Chondrocyte (in vitro differentiated cells): ENCODE measurements at regions not wholly inside any gene's neighbourhood (a gene's known extent, or its start where the extent isn't known, plus 50 kb on each side); places are given as distances from the start of the nearest gene placed in this dataset.
"Not testable (repeated sequence)": the region's sequence is repeated elsewhere in the genome, so short reads cannot be mapped to it uniquely, and the experiment has no call there.

Experiments
- DNase-seq: peaks from one replicate; pipeline ENCODE4 v3.0.0; 2021; ENCODE audit warnings: mixed read lengths, low spot score
- H3K27ac Mint-ChIP-seq: one replicate; pipeline ENCODE4 v1.8.0; 2021; ENCODE audit warnings: mild to moderate bottlenecking, moderate library complexity, mixed read lengths; ENCODE audit not compliant: unreplicated experiment
- H3K27me3 Mint-ChIP-seq: 2 replicates; pipeline ENCODE4 v1.8.0; 2021; ENCODE audit warnings: low read depth, mixed read lengths
- H3K36me3 Mint-ChIP-seq: 2 replicates; pipeline ENCODE4 v1.8.0; 2021; ENCODE audit warnings: low read depth, mixed read lengths
- H3K4me1 Mint-ChIP-seq: 2 replicates; pipeline ENCODE4 v1.8.0; 2021; ENCODE audit warnings: low read depth, mild to moderate bottlenecking, mixed read lengths
- H3K4me3 Mint-ChIP-seq: one replicate; pipeline ENCODE4 v1.8.0; 2021; ENCODE audit warnings: mild to moderate bottlenecking, moderate library complexity, mixed read lengths; ENCODE audit not compliant: unreplicated experiment
- H3K9me3 Mint-ChIP-seq: 2 replicates; pipeline ENCODE4 v1.8.0; 2021; ENCODE audit warnings: low read depth, mixed read lengths
- TF ChIP-seq, protein P1 (sequence below): fragments of 200-600 bp; sonication (generic); IDR thresholded peaks from 2 replicates; pipeline ENCODE4 v1.5.0; 2021; ENCODE audit warnings: antibody characterized with exemption, mild to moderate bottlenecking, moderate library complexity

GRCh38 chr3:156040041-156040440, 80.3 kb upstream of the KCNAB1 start:
- Mint-ChIP-seq H3K9me3 (no peaks in the 10 kb centered on the region), H3K27ac (no peak overlapping the region), H3K4me1 (peaks cover 9% of the 10 kb centered on the region), H3K36me3 (no peaks in the 10 kb centered on the region), H3K27me3 (no peaks in the 10 kb centered on the region), H3K4me3 (no peak overlapping the region)
- TF ChIP-seq, protein P1, sequence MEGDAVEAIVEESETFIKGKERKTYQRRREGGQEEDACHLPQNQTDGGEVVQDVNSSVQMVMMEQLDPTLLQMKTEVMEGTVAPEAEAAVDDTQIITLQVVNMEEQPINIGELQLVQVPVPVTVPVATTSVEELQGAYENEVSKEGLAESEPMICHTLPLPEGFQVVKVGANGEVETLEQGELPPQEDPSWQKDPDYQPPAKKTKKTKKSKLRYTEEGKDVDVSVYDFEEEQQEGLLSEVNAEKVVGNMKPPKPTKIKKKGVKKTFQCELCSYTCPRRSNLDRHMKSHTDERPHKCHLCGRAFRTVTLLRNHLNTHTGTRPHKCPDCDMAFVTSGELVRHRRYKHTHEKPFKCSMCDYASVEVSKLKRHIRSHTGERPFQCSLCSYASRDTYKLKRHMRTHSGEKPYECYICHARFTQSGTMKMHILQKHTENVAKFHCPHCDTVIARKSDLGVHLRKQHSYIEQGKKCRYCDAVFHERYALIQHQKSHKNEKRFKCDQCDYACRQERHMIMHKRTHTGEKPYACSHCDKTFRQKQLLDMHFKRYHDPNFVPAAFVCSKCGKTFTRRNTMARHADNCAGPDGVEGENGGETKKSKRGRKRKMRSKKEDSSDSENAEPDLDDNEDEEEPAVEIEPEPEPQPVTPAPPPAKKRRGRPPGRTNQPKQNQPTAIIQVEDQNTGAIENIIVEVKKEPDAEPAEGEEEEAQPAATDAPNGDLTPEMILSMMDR: no peak
- DNase-seq: no peak

GRCh38 chr3:156041216-156041841, 79.0 kb upstream of the KCNAB1 start:
- not testable (repeated sequence) for H3K27ac Mint-ChIP-seq, H3K9me3 Mint-ChIP-seq, H3K36me3 Mint-ChIP-seq, H3K4me3 Mint-ChIP-seq, H3K27me3 Mint-ChIP-seq
- peaks cover 14% of the 10 kb centered on the region for H3K4me1 Mint-ChIP-seq
- DNase-seq: peak; percentile 89

- not testable (repeated sequence) for DNase-seq, H3K4me3 Mint-ChIP-seq, H3K9me3 Mint-ChIP-seq, H3K27ac Mint-ChIP-seq, H3K36me3 Mint-ChIP-seq, H3K27me3 Mint-ChIP-seq
- peaks cover 14% of the 10 kb centered on the region for H3K4me1 Mint-ChIP-seq
These were observed 78.5 kb upstream of the KCNAB1 start for GRCh38 chr3:156041856-156042255.

- DNase-seq, H3K9me3 Mint-ChIP-seq, H3K27me3 Mint-ChIP-seq, H3K4me3 Mint-ChIP-seq, H3K36me3 Mint-ChIP-seq, H3K27ac Mint-ChIP-seq: not testable (repeated sequence)
- TF ChIP-seq, protein P1: peak; percentile 90
- H3K4me1 Mint-ChIP-seq: peaks cover 11% of the 10 kb centered on the region
These were observed 76.3 kb upstream of the KCNAB1 start for GRCh38 chr3:156043832-156044633.

- H3K36me3 Mint-ChIP-seq: no peaks in the 10 kb centered on the region
- no peaks in the 10 kb centered on the region for H3K9me3 Mint-ChIP-seq
- H3K4me3 Mint-ChIP-seq: no peak overlapping the region
- peaks cover 10% of the 10 kb centered on the region for H3K4me1 Mint-ChIP-seq
- TF ChIP-seq, protein P1: no peak
- H3K27me3 Mint-ChIP-seq: no peaks in the 10 kb centered on the region
- no peak for DNase-seq
- H3K27ac Mint-ChIP-seq: no peak overlapping the region
These were observed 75.8 kb upstream of the KCNAB1 start for GRCh38 chr3:156044634-156044975.

GRCh38 chr3:156048483-156048882, 71.9 kb upstream of the KCNAB1 start:
- not testable (repeated sequence) for H3K36me3 Mint-ChIP-seq, DNase-seq, H3K27me3 Mint-ChIP-seq, H3K4me3 Mint-ChIP-seq, H3K4me1 Mint-ChIP-seq, H3K9me3 Mint-ChIP-seq, H3K27ac Mint-ChIP-seq
